HL-60 (cell line): ENCODE measurements at regions not wholly inside any gene's neighbourhood (a gene's known extent, or its start where the extent isn't known, plus 50 kb on each side); places are given as distances from the start of the nearest gene placed in this dataset.
"Not testable (repeated sequence)": the region's sequence is repeated elsewhere in the genome, so short reads cannot be mapped to it uniquely, and the experiment has no call there.

Experiments
- POLR2AphosphoS5 ChIP-seq: IDR thresholded peaks from 2 replicates; pipeline ENCODE4 v1.6.1; 2012; ENCODE audit warnings: low read depth
- SPI1 ChIP-seq: IDR thresholded peaks from 2 replicates; pipeline ENCODE4 v1.6.1; 2012; ENCODE audit warnings: low read depth, mild to moderate bottlenecking, borderline replicate concordance
- TF ChIP-seq, protein P1 (sequence below): IDR thresholded peaks from 2 replicates; pipeline ENCODE4 v1.6.1; 2012; ENCODE audit warnings: low read depth; ENCODE audit not compliant: insufficient replicate concordance
- TF ChIP-seq, protein P2 (sequence below): IDR thresholded peaks from one replicate; pipeline ENCODE4 v1.5.1; 2011; ENCODE audit warnings: low read length, control low read depth, inconsistent platforms; ENCODE audit not compliant: insufficient read depth

DNA sequence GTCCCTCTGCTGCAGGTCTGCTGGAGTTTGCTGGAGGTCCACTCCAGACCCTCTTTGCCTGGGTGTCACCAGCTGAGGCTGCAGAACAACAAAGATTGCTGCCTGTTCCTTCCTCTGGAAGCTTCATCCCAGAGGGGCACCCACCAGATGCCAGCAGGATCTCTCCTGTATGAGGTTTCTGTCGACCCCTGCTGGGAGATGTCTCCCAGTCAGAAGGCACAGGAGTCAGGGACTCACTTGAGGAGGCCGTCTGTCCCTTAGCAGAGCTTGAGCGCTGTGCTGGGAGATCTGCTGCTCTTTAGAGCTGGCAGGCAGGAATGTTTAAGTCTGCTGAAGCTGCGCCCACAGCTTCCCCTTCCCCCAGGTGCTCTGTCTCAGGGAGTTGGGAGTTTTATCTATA is 196.2 kb downstream of the C4orf33 start:
- TF ChIP-seq, protein P1, sequence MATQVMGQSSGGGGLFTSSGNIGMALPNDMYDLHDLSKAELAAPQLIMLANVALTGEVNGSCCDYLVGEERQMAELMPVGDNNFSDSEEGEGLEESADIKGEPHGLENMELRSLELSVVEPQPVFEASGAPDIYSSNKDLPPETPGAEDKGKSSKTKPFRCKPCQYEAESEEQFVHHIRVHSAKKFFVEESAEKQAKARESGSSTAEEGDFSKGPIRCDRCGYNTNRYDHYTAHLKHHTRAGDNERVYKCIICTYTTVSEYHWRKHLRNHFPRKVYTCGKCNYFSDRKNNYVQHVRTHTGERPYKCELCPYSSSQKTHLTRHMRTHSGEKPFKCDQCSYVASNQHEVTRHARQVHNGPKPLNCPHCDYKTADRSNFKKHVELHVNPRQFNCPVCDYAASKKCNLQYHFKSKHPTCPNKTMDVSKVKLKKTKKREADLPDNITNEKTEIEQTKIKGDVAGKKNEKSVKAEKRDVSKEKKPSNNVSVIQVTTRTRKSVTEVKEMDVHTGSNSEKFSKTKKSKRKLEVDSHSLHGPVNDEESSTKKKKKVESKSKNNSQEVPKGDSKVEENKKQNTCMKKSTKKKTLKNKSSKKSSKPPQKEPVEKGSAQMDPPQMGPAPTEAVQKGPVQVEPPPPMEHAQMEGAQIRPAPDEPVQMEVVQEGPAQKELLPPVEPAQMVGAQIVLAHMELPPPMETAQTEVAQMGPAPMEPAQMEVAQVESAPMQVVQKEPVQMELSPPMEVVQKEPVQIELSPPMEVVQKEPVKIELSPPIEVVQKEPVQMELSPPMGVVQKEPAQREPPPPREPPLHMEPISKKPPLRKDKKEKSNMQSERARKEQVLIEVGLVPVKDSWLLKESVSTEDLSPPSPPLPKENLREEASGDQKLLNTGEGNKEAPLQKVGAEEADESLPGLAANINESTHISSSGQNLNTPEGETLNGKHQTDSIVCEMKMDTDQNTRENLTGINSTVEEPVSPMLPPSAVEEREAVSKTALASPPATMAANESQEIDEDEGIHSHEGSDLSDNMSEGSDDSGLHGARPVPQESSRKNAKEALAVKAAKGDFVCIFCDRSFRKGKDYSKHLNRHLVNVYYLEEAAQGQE, result not testable (repeated sequence)
- TF ChIP-seq, protein P2, sequence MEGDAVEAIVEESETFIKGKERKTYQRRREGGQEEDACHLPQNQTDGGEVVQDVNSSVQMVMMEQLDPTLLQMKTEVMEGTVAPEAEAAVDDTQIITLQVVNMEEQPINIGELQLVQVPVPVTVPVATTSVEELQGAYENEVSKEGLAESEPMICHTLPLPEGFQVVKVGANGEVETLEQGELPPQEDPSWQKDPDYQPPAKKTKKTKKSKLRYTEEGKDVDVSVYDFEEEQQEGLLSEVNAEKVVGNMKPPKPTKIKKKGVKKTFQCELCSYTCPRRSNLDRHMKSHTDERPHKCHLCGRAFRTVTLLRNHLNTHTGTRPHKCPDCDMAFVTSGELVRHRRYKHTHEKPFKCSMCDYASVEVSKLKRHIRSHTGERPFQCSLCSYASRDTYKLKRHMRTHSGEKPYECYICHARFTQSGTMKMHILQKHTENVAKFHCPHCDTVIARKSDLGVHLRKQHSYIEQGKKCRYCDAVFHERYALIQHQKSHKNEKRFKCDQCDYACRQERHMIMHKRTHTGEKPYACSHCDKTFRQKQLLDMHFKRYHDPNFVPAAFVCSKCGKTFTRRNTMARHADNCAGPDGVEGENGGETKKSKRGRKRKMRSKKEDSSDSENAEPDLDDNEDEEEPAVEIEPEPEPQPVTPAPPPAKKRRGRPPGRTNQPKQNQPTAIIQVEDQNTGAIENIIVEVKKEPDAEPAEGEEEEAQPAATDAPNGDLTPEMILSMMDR, result not testable (repeated sequence)
- TF ChIP-seq POLR2AphosphoS5, SPI1: not testable (repeated sequence)
